Type B pancreatic cell (in vitro differentiated cells): ENCODE measurements at regions not wholly inside any gene's neighbourhood (a gene's known extent, or its start where the extent isn't known, plus 50 kb on each side); places are given as distances from the start of the nearest gene placed in this dataset.
"Not testable (repeated sequence)": the region's sequence is repeated elsewhere in the genome, so short reads cannot be mapped to it uniquely, and the experiment has no call there.

Experiments used
- DNase-seq: peaks from one replicate; pipeline ENCODE4 v3.0.0; 2021; ENCODE audit warnings: mixed read lengths; ENCODE audit not compliant: unreplicated experiment; ENCODE audit errors: extremely low spot score
- H3K27ac Mint-ChIP-seq: 2 replicates; pipeline ENCODE4 v1.8.0; 2021; ENCODE audit warnings: mild to moderate bottlenecking, mixed read lengths
- H3K27me3 Mint-ChIP-seq: 2 replicates; pipeline ENCODE4 v1.8.0; 2021; ENCODE audit warnings: mixed read lengths
- H3K36me3 Mint-ChIP-seq: 2 replicates; pipeline ENCODE4 v1.8.0; 2021; ENCODE audit warnings: mixed read lengths
- H3K4me1 Mint-ChIP-seq: one replicate; pipeline ENCODE4 v1.8.0; 2021; ENCODE audit warnings: mixed read lengths; ENCODE audit not compliant: unreplicated experiment
- H3K4me3 Mint-ChIP-seq: 2 replicates; pipeline ENCODE4 v1.8.0; 2021; ENCODE audit warnings: mild to moderate bottlenecking, mixed read lengths
- H3K9me3 Mint-ChIP-seq: 2 replicates; pipeline ENCODE4 v1.8.0; 2021; ENCODE audit warnings: mixed read lengths
- CTCF ChIP-seq: fragments of 200-600 bp; sonication (generic); conservative IDR thresholded peaks from 2 replicates; pipeline ENCODE4 v1.5.0; 2021; ENCODE audit warnings: antibody characterized with exemption, mild to moderate bottlenecking

GRCh38 chr1:170436928-170437327 is 95.0 kb upstream of the GORAB start:
- TF ChIP-seq CTCF = no peak
- Mint-ChIP-seq H3K9me3 (no peaks in the 10 kb centered on the region), H3K4me3 (no peak overlapping the region), H3K36me3 (no peaks in the 10 kb centered on the region), H3K27me3 (no peaks in the 10 kb centered on the region), H3K27ac (no peak overlapping the region), H3K4me1 (no peaks in the 10 kb centered on the region)
- no peak for DNase-seq

GRCh38 chr1:170445096-170445495 is 86.9 kb upstream of the GORAB start:
- peaks cover 5% of the 10 kb centered on the region for H3K27me3 Mint-ChIP-seq
- no peak overlapping the region for H3K4me3 Mint-ChIP-seq

GRCh38 chr1:170448661-170449158 is 83.3 kb upstream of the GORAB start:
- peaks cover 4% of the 10 kb centered on the region for H3K4me1 Mint-ChIP-seq
- no peaks in the 10 kb centered on the region for H3K36me3 Mint-ChIP-seq
- H3K27ac Mint-ChIP-seq = no peak overlapping the region
- peaks cover 5% of the 10 kb centered on the region for H3K27me3 Mint-ChIP-seq
- no peak for TF ChIP-seq CTCF
- H3K4me3 Mint-ChIP-seq = no peak overlapping the region
- DNase-seq = no peak
- peaks cover 8% of the 10 kb centered on the region for H3K9me3 Mint-ChIP-seq

More at GRCh38 chr1:170445096-170445495, 86.9 kb upstream of the GORAB start:
- TF ChIP-seq CTCF = no peak
- H3K36me3 Mint-ChIP-seq = no peaks in the 10 kb centered on the region
- no peak overlapping the region for H3K27ac Mint-ChIP-seq
- H3K4me1 Mint-ChIP-seq = peaks cover 4% of the 10 kb centered on the region
- no peaks in the 10 kb centered on the region for H3K9me3 Mint-ChIP-seq
- no peak for DNase-seq

- H3K36me3 Mint-ChIP-seq, H3K27me3 Mint-ChIP-seq, H3K4me1 Mint-ChIP-seq, H3K27ac Mint-ChIP-seq, DNase-seq, H3K4me3 Mint-ChIP-seq: not testable (repeated sequence)
- peak; percentile 13 for TF ChIP-seq CTCF
- H3K9me3 Mint-ChIP-seq = peaks cover 13% of the 10 kb centered on the region
Measured at GRCh38 chr1:170457325-170458050, 74.5 kb upstream of the GORAB start.

- H3K27me3 Mint-ChIP-seq = no peaks in the 10 kb centered on the region
- H3K36me3 Mint-ChIP-seq = no peaks in the 10 kb centered on the region
- H3K27ac Mint-ChIP-seq = no peak overlapping the region
- no peak overlapping the region for H3K4me3 Mint-ChIP-seq
- H3K4me1 Mint-ChIP-seq = peaks cover 9% of the 10 kb centered on the region
- DNase-seq = no peak
- peaks cover 5% of the 10 kb centered on the region for H3K9me3 Mint-ChIP-seq
- TF ChIP-seq CTCF = no peak
Measured at GRCh38 chr1:170460001-170460400, 72.0 kb upstream of the GORAB start.
